Fibroblast of lung (primary cell): ENCODE measurements at regions not wholly inside any gene's neighbourhood (a gene's known extent, or its start where the extent isn't known, plus 50 kb on each side); places are given as distances from the start of the nearest gene placed in this dataset.

ENCODE experiments used
- CTCF ChIP-seq, 2 donors: IDR thresholded peaks in 1 of 2; conservative IDR thresholded peaks in 1 of 2; 1 replicate in 1 of 2; 2 replicates in 1 of 2; pipeline ENCODE4 v1.5.1; 2011 to 2012; ENCODE audit warnings: low read length in 2 of 2, control low read depth in 1 of 2, inconsistent platforms in 1 of 2, low read depth in 1 of 2, mild to moderate bottlenecking in 1 of 2
- EZH2 ChIP-seq: IDR thresholded peaks from 2 replicates; pipeline ENCODE4 v1.5.1; 2012; ENCODE audit warnings: low read length, control low read depth, mild to moderate bottlenecking; ENCODE audit errors: missing control alignments

- TF ChIP-seq CTCF (conservative IDR thresholded peaks at IDR 0.05 in 1 of 2, IDR thresholded peaks at IDR 0.05 in 1 of 2; ENCODE audit: low read depth in 1 of 2, low read length in 2 of 2) (no peak), EZH2 (no peak)
Observed at GRCh38 chr2:16155366-16155765, 215.0 kb downstream of the MYCN start.
